ENCODE measurements at regions not wholly inside any gene's neighbourhood (a gene's known extent, or its start where the extent isn't known, plus 50 kb on each side); places are given as distances from the start of the nearest gene placed in this dataset.

- TF ChIP-seq CTCF (IDR thresholded peaks at IDR 0.05) (no peak), POLR2A (IDR thresholded peaks at IDR 0.05) (no peak), POLR2AphosphoS5 (IDR thresholded peaks at IDR 0.05) (no peak), EP300 (IDR thresholded peaks at IDR 0.05) (no peak)
These were observed 392.3 kb upstream of the ZEB2 start for GRCh38 chr2:144912206-144912605.

All from sigmoid colon (tissue), 4 donors.